GM23338 (cell line): ENCODE measurements at regions not wholly inside any gene's neighbourhood (a gene's known extent, or its start where the extent isn't known, plus 50 kb on each side); places are given as distances from the start of the nearest gene placed in this dataset.

Experiments
- ATAC-seq: fragments of 200-7000 bp; cut with Tn5 transposase; 3 replicates; pipeline ENCODE4 v1.9.1; 2020
- DNase-seq: peaks from one replicate; pipeline ENCODE4 v3.0.0-alpha.2; 2015; ENCODE audit warnings: low spot score
- H2AFZ ChIP-seq: fragments of 200-600 bp; sonication (generic); 2 replicates; pipeline ENCODE4 v1.8.0; 2016; ENCODE audit warnings: antibody characterized with exemption, mild to moderate bottlenecking, moderate library complexity
- H3F3A ChIP-seq: fragments of 200-600 bp; sonication (generic); replicated peaks from 2 replicates; pipeline ENCODE4 v1.8.0; 2017; ENCODE audit warnings: antibody characterized with exemption, mixed run types, low read depth
- H3K27ac ChIP-seq: fragments of 200-600 bp; sonication (generic); 2 replicates; pipeline ENCODE4 v1.6.1; 2016; ENCODE audit warnings: low read depth
- H3K27me3 ChIP-seq: fragments of 200-600 bp; sonication (generic); 2 replicates; pipeline ENCODE4 v1.8.0; 2016; ENCODE audit warnings: mild to moderate bottlenecking, mixed run types, moderate library complexity; ENCODE audit not compliant: insufficient read depth
- H3K36me3 ChIP-seq: fragments of 200-600 bp; sonication (generic); 2 replicates; pipeline ENCODE4 v1.8.0; 2016; ENCODE audit warnings: mild to moderate bottlenecking; ENCODE audit not compliant: insufficient read depth
- H3K4me1 ChIP-seq: fragments of 200-600 bp; sonication (generic); 2 replicates; pipeline ENCODE4 v1.8.0; 2016; ENCODE audit warnings: mild to moderate bottlenecking, moderate library complexity; ENCODE audit not compliant: insufficient read depth
- H3K4me2 ChIP-seq: fragments of 200-600 bp; sonication (generic); 2 replicates; pipeline ENCODE4 v1.7.1; 2017; ENCODE audit warnings: mixed run types
- H3K4me3 ChIP-seq: fragments of 200-600 bp; sonication (generic); 2 replicates; pipeline ENCODE4 v1.6.1; 2016; ENCODE audit warnings: mixed run types
- H3K79me2 ChIP-seq: fragments of 200-600 bp; sonication (generic); replicated peaks from 2 replicates; pipeline ENCODE4 v1.8.0; 2017; ENCODE audit warnings: mild to moderate bottlenecking; ENCODE audit not compliant: insufficient read depth
- H3K9me2 ChIP-seq: fragments of 200-600 bp; sonication (generic); 2 replicates; pipeline ENCODE4 v1.8.0; 2017; ENCODE audit not compliant: insufficient read depth
- H4K20me1 ChIP-seq: fragments of 200-600 bp; sonication (generic); replicated peaks from 2 replicates; pipeline ENCODE4 v1.8.0; 2017; ENCODE audit warnings: mild to moderate bottlenecking; ENCODE audit not compliant: insufficient read depth
- H3K27ac Mint-ChIP-seq: 2 replicates; pipeline ENCODE4 v1.8.0; 2020; ENCODE audit warnings: inconsistent platforms, mild to moderate bottlenecking, moderate library complexity, mixed read lengths
- H3K27me3 Mint-ChIP-seq: 3 replicates; pipeline ENCODE4 v1.8.0; 2022; ENCODE audit warnings: low read depth, mild to moderate bottlenecking, moderate library complexity, mixed read lengths, inconsistent platforms; ENCODE audit not compliant: insufficient read depth, poor library complexity
- H3K36me3 Mint-ChIP-seq: 3 replicates; pipeline ENCODE4 v1.8.0; 2021; ENCODE audit warnings: low read depth, mild to moderate bottlenecking, inconsistent platforms, moderate library complexity, mixed read lengths
- H3K4me1 Mint-ChIP-seq: 3 replicates; pipeline ENCODE4 v1.8.0; 2020; ENCODE audit warnings: mild to moderate bottlenecking, inconsistent platforms, mixed read lengths
- H3K4me3 Mint-ChIP-seq: 3 replicates; pipeline ENCODE4 v1.8.0; 2021; ENCODE audit warnings: moderate library complexity, mild to moderate bottlenecking, inconsistent platforms, mixed read lengths
- H3K9me3 Mint-ChIP-seq: 3 replicates; pipeline ENCODE4 v1.8.0; 2020; ENCODE audit warnings: moderate library complexity, mild to moderate bottlenecking, inconsistent platforms, mixed read lengths
- CREB1 ChIP-seq: fragments of 250-450 bp; sonication (Bioruptor Pico); IDR thresholded peaks from 2 replicates; pipeline ENCODE4 v1.5.0; 2020; ENCODE audit warnings: low read depth, mild to moderate bottlenecking, moderate library complexity
- EZH2 ChIP-seq: fragments of 200-600 bp; sonication (generic); IDR thresholded peaks from one replicate; pipeline ENCODE4 v1.8.0; 2017; ENCODE audit warnings: antibody characterized with exemption, mild to moderate bottlenecking, low read depth; ENCODE audit not compliant: unreplicated experiment
- EZH2phosphoT487 ChIP-seq: fragments of 200-600 bp; sonication (generic); IDR thresholded peaks from one replicate; pipeline ENCODE4 v1.8.1; 2018; ENCODE audit warnings: antibody characterized with exemption; ENCODE audit not compliant: unreplicated experiment
- JUNB ChIP-seq: IDR thresholded peaks from one replicate; pipeline ENCODE4 v1.6.1; 2016; ENCODE audit warnings: antibody characterized with exemption; ENCODE audit not compliant: unreplicated experiment
- NANOG ChIP-seq: IDR thresholded peaks from 2 replicates; pipeline ENCODE4 v1.6.1; 2016; ENCODE audit warnings: antibody characterized with exemption, borderline replicate concordance
- POLR2AphosphoS5 ChIP-seq: IDR thresholded peaks from 2 replicates; pipeline ENCODE4 v1.6.1; 2016; ENCODE audit warnings: antibody characterized with exemption, low read depth
- STAT1 ChIP-seq: IDR thresholded peaks from one replicate; pipeline ENCODE4 v1.6.1; 2016; ENCODE audit warnings: antibody characterized with exemption; ENCODE audit not compliant: unreplicated experiment
- ZNF114 ChIP-seq: fragments of 250-450 bp; sonication (Bioruptor Pico); IDR thresholded peaks from 2 replicates; pipeline ENCODE4 v1.5.0; 2020; ENCODE audit warnings: mild to moderate bottlenecking, moderate library complexity
- ZNF331 ChIP-seq: fragments of 250-450 bp; sonication (Bioruptor Pico); IDR thresholded peaks from 2 replicates; pipeline ENCODE4 v1.5.0; 2020; ENCODE audit warnings: low read depth, mild to moderate bottlenecking, moderate library complexity
- TF ChIP-seq, protein P1 (sequence below): IDR thresholded peaks from one replicate; pipeline ENCODE4 v1.6.1; 2018; ENCODE audit warnings: antibody characterized with exemption; ENCODE audit not compliant: unreplicated experiment
- TF ChIP-seq, protein P2 (sequence below), 2 experiments: fragments of 200-600 bp in 1 of 2; sonication (generic) in 1 of 2; conservative IDR thresholded peaks; 2 replicates each; pipeline versions ENCODE4 v1.5.1 to v1.6.1; 2016 to 2017; ENCODE audit warnings: antibody characterized with exemption in 2 of 2, low read depth in 2 of 2, mild to moderate bottlenecking in 2 of 2, moderate library complexity in 1 of 2
- TF ChIP-seq, protein P3 (sequence below): IDR thresholded peaks from 2 replicates; pipeline ENCODE4 v1.6.1; 2016; ENCODE audit warnings: antibody characterized with exemption
- TF ChIP-seq, protein P4 (sequence below): fragments of 250-450 bp; sonication (Bioruptor Pico); IDR thresholded peaks from 2 replicates; pipeline ENCODE4 v1.5.0; 2020; ENCODE audit warnings: mild to moderate bottlenecking, moderate library complexity

DNA sequence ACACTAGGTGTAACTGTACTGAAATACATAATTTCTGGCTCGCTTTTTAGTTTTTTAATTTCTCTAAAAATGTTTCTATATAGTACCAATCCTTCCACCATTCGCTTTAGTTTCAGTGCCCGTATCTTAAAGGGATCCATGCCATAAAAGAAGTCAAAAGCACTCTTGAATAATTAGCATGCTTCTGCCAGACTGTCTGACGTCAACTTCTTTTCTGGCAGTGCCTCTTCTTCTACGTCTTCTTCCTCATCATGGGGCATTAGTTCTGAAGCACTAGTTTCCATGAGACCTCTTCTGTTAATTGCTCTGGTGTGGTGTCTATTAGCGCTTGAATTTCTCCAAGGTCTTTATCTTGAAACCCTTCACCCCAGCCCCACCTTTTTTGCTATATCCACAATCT, 93.8 kb upstream of the DOCK9 start:
- DNase-seq (no peak), ATAC-seq (no peak)
- peaks cover 3% of the 10 kb centered on the region for H3K27me3 Mint-ChIP-seq
- TF ChIP-seq ZNF331 (CRISPR knock-in tag) (no peak), STAT1 (no peak), EZH2 (no peak), NANOG (no peak), EZH2phosphoT487 (no peak), JUNB (no peak), POLR2AphosphoS5 (no peak), CREB1 (CRISPR knock-in tag) (no peak), ZNF114 (CRISPR knock-in tag) (no peak)
- TF ChIP-seq, protein P1, sequence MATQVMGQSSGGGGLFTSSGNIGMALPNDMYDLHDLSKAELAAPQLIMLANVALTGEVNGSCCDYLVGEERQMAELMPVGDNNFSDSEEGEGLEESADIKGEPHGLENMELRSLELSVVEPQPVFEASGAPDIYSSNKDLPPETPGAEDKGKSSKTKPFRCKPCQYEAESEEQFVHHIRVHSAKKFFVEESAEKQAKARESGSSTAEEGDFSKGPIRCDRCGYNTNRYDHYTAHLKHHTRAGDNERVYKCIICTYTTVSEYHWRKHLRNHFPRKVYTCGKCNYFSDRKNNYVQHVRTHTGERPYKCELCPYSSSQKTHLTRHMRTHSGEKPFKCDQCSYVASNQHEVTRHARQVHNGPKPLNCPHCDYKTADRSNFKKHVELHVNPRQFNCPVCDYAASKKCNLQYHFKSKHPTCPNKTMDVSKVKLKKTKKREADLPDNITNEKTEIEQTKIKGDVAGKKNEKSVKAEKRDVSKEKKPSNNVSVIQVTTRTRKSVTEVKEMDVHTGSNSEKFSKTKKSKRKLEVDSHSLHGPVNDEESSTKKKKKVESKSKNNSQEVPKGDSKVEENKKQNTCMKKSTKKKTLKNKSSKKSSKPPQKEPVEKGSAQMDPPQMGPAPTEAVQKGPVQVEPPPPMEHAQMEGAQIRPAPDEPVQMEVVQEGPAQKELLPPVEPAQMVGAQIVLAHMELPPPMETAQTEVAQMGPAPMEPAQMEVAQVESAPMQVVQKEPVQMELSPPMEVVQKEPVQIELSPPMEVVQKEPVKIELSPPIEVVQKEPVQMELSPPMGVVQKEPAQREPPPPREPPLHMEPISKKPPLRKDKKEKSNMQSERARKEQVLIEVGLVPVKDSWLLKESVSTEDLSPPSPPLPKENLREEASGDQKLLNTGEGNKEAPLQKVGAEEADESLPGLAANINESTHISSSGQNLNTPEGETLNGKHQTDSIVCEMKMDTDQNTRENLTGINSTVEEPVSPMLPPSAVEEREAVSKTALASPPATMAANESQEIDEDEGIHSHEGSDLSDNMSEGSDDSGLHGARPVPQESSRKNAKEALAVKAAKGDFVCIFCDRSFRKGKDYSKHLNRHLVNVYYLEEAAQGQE, result no peak
- TF ChIP-seq, protein P2, sequence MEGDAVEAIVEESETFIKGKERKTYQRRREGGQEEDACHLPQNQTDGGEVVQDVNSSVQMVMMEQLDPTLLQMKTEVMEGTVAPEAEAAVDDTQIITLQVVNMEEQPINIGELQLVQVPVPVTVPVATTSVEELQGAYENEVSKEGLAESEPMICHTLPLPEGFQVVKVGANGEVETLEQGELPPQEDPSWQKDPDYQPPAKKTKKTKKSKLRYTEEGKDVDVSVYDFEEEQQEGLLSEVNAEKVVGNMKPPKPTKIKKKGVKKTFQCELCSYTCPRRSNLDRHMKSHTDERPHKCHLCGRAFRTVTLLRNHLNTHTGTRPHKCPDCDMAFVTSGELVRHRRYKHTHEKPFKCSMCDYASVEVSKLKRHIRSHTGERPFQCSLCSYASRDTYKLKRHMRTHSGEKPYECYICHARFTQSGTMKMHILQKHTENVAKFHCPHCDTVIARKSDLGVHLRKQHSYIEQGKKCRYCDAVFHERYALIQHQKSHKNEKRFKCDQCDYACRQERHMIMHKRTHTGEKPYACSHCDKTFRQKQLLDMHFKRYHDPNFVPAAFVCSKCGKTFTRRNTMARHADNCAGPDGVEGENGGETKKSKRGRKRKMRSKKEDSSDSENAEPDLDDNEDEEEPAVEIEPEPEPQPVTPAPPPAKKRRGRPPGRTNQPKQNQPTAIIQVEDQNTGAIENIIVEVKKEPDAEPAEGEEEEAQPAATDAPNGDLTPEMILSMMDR (conservative IDR thresholded peaks at IDR 0.05; ENCODE audit: low read depth in 2 of 2), result no peak
- TF ChIP-seq, protein P3, sequence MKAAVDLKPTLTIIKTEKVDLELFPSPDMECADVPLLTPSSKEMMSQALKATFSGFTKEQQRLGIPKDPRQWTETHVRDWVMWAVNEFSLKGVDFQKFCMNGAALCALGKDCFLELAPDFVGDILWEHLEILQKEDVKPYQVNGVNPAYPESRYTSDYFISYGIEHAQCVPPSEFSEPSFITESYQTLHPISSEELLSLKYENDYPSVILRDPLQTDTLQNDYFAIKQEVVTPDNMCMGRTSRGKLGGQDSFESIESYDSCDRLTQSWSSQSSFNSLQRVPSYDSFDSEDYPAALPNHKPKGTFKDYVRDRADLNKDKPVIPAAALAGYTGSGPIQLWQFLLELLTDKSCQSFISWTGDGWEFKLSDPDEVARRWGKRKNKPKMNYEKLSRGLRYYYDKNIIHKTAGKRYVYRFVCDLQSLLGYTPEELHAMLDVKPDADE, result no peak
- TF ChIP-seq, protein P4, sequence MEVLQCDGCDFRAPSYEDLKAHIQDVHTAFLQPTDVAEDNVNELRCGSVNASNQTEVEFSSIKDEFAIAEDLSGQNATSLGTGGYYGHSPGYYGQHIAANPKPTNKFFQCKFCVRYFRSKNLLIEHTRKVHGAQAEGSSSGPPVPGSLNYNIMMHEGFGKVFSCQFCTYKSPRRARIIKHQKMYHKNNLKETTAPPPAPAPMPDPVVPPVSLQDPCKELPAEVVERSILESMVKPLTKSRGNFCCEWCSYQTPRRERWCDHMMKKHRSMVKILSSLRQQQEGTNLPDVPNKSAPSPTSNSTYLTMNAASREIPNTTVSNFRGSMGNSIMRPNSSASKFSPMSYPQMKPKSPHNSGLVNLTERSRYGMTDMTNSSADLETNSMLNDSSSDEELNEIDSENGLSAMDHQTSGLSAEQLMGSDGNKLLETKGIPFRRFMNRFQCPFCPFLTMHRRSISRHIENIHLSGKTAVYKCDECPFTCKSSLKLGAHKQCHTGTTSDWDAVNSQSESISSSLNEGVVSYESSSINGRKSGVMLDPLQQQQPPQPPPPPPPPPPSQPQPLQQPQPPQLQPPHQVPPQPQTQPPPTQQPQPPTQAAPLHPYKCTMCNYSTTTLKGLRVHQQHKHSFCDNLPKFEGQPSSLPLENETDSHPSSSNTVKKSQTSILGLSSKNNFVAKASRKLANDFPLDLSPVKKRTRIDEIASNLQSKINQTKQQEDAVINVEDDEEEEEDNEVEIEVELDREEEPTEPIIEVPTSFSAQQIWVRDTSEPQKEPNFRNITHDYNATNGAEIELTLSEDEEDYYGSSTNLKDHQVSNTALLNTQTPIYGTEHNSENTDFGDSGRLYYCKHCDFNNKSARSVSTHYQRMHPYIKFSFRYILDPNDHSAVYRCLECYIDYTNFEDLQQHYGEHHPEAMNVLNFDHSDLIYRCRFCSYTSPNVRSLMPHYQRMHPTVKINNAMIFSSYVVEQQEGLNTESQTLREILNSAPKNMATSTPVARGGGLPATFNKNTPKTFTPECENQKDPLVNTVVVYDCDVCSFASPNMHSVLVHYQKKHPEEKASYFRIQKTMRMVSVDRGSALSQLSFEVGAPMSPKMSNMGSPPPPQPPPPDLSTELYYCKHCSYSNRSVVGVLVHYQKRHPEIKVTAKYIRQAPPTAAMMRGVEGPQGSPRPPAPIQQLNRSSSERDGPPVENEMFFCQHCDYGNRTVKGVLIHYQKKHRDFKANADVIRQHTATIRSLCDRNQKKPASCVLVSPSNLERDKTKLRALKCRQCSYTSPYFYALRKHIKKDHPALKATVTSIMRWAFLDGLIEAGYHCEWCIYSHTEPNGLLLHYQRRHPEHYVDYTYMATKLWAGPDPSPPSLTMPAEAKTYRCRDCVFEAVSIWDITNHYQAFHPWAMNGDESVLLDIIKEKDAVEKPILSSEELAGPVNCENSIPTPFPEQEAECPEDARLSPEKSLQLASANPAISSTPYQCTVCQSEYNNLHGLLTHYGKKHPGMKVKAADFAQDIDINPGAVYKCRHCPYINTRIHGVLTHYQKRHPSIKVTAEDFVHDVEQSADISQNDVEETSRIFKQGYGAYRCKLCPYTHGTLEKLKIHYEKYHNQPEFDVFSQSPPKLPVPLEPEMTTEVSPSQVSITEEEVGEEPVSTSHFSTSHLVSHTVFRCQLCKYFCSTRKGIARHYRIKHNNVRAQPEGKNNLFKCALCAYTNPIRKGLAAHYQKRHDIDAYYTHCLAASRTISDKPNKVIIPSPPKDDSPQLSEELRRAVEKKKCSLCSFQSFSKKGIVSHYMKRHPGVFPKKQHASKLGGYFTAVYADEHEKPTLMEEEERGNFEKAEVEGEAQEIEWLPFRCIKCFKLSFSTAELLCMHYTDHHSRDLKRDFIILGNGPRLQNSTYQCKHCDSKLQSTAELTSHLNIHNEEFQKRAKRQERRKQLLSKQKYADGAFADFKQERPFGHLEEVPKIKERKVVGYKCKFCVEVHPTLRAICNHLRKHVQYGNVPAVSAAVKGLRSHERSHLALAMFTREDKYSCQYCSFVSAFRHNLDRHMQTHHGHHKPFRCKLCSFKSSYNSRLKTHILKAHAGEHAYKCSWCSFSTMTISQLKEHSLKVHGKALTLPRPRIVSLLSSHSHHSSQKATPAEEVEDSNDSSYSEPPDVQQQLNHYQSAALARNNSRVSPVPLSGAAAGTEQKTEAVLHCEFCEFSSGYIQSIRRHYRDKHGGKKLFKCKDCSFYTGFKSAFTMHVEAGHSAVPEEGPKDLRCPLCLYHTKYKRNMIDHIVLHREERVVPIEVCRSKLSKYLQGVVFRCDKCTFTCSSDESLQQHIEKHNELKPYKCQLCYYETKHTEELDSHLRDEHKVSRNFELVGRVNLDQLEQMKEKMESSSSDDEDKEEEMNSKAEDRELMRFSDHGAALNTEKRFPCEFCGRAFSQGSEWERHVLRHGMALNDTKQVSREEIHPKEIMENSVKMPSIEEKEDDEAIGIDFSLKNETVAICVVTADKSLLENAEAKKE (CRISPR knock-in tag), result no peak
- Histone ChIP-seq H3K4me1 (no peaks in the 10 kb centered on the region; the same call in 1 of the 2 replicates), H4K20me1 (no peaks in the 10 kb centered on the region), H3K36me3 (no peaks in the 10 kb centered on the region), H3K27me3 (no peaks in the 10 kb centered on the region), H3K79me2 (no peaks in the 10 kb centered on the region), H3K9me2 (peaks cover 9% of the 10 kb centered on the region; the same call in 1 of the 2 replicates), H3K27ac (no peak overlapping the region), H3K4me2 (no peak overlapping the region), H3F3A (no peaks in the 10 kb centered on the region), H3K4me3 (no peak overlapping the region), H2AFZ (no peak overlapping the region)
- H3K9me3 Mint-ChIP-seq, result no peaks in the 10 kb centered on the region
- H3K4me3 Mint-ChIP-seq, result no peak overlapping the region
- H3K36me3 Mint-ChIP-seq, result no peaks in the 10 kb centered on the region
- no peak overlapping the region for H3K27ac Mint-ChIP-seq
- H3K4me1 Mint-ChIP-seq, result peaks cover 6% of the 10 kb centered on the region
